GM21717 (cell line): ENCODE measurements at regions not wholly inside any gene's neighbourhood (a gene's known extent, or its start where the extent isn't known, plus 50 kb on each side); places are given as distances from the start of the nearest gene placed in this dataset.

ENCODE experiments used
- ATAC-seq: cut with Tn5 transposase; IDR thresholded peaks from one replicate; pipeline ENCODE4 v1.9.1; 2021; ENCODE audit warnings: mild to moderate bottlenecking, moderate library complexity; ENCODE audit not compliant: unreplicated experiment

DNA sequence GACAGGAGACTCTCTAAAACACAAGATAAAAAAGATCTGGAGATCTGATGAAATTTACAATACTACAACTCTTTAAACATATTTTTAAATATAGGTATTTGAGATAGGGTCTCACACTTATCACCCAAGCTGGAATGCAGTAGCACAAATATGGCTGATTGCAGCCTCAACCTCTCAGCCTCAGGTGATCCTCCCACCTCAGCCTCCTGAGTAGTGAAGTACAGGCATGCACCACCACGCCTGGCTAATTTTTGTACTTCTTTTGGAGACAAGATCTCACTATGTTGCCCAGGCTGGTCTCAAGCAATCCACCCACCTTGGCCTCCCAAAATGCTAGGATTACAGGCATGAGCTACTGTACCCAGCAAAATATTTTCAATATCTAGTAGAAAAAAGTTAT, 170.0 kb upstream of the NR5A2 start:
- ATAC-seq = no peak

DNA sequence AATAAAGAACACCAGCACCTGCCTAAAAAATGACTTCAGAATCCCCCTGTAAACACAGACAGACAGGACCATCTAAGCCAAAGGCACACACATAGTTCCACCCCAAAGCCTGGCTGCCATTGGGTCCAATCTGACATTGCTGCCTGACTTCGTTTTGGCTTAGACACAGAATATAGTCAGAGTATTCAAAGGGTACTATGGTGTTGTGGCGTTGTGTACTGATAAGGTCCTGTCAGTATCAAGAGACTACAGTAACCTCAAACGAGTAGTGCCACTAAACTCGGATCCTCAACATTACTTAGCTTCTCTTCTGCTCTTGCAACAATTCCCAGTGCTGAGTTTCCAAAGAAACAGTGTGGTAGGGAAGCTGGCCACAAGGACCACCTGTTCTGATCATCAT, 169.3 kb upstream of the NR5A2 start:
- ATAC-seq = no peak

DNA sequence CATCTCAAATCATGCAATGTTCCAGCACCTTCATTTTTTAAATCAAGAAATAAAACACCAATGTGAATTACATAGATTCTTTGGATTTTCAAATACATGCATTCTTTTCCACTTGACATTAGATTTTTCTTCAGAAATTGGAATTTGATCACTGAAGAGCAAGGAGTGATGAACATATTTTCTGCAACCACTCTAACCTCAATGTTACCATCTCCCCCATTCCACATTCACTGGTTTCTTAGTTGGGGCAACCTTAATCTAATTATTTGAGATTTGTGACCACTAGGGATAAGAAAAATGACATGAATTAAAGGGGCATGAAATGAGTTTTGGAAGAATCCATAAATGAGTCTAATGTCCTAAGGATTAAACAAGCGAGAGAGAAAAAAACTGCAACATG, 168.7 kb upstream of the NR5A2 start:
- ATAC-seq = no peak

DNA sequence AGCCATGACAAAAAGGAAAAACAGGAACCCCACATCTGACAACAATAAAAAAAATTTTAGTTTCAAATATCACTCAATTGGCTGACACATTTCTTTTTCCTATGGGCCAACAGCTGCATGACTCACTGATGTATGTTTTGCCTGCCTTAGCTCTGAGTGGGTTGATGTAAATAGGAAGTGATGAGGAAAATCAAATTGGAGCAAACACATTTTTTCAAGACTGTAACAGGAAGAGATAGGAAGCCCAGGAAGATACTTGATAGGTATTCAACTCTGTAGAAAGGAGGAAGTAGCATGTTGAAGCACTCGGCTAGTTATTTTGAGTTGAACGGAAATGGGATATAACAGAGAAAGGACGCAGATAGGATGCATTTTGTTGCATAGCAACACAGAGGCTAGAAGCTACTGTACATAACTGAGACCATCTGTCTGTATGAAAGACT, 168.0 kb upstream of the NR5A2 start:
- ATAC-seq = no peak

DNA sequence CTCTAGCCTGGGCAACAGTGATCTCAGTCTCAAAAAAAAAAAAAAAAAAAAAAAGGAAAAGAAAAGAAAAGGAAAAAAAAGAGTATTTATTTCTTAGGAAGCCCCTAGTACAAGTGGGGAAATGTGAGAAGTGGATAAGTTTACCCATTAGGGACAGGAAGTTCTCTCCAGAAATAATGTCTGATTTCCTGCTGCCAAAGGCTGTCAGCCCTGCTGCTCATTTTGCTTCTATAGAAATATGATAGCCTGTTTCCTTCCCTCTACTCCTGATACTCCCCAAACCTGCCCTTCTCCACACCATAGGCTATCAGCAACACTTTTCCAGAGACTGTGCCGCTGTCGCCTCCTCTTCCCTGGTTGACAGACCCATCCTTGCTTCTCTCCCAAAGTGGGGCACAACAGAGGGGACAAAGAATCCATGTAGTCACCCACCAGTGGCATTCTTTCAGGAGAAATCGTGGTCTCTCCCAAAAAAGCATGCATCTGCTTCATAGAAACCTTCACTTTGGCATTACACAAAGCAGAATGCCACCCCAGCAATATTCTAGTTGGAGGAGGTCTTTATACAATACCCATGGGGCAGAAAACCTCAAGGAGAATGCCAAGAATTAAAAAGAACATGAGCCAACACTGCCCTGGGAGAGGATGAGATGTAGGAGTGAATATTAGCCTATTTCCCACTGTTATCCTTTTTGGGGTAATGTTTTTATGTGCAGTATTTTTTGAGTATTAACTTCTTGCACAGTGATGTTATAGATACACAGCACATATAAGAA, 166.3 kb upstream of the NR5A2 start:
- ATAC-seq = no peak

DNA sequence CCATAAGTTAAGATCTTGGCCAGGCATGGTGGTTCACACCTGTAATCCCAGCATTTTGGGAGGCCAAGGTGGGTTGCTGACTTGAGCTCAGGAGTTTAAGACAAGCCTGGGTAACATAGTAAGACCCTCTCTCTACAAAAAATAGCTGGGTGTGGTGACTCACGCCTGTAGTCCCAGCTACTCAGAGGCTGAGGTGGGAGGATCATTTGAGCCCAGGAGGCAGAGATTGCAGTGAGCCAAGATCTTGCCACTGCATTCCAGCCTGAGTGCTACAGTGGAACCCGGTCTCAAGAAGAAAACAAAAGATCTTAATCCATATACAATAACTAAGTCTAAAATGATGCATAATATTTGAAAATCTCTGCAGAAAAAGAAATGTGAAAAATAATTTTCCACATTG, 165.5 kb upstream of the NR5A2 start:
- no peak for ATAC-seq

DNA sequence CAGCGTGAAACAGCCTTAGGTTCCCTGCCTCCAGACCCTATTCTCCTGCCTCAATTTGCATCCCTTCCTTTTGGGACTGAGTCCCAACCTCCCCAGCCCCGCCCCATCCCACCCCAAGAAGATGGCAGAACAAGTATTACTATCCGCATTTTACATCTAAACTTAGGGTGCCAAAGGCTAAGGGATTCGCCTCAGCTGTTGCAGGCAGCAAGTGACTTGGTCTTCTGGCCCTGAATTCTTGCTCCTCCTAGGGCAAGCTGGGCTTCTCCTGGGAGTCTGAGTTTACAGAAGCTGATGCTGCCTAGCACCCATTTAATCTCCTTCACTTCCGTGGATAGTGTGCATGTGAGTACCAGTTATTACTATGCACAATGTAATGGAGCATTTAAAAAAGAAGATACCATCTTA, 161.3 kb upstream of the NR5A2 start:
- ATAC-seq = no peak

DNA sequence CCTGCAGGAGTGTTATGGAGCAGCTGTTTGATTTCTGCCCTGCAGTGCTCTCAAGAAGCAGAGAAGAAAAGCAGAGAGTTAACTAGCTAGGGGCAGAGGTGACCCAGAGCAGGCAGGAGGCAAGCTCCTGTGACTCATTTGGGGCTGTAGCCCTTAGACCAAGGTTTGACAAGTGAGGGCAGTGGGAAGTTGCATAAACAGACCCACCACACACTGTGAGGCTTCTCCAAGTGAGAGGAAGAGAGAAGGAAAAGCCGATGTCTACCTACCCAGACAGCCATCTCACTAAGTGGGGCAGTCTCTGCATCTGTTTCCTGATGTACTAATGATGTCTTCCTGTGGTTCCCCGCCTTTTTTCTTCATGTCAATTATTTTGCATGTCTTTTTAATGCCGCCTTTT, 159.9 kb upstream of the NR5A2 start:
- no peak for ATAC-seq

DNA sequence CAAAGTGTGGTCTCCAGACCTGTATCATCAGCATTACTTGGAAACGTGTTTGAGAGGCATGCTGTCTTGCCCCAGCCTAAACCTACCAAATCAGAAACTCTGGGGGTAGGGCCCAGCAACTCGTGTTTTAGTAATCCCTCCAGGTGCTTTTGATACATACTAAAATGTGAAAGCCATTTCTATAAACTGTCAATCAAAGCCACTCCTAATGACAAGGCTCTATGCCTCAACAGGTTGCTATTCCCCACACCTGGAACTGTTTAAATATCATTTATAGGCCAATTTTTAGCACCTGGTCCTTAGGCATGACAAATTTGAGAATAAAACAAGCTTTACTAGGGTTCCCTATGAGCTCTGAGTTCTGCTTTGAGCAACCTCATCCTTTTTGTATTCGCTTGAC, 158.7 kb upstream of the NR5A2 start:
- no peak for ATAC-seq

DNA sequence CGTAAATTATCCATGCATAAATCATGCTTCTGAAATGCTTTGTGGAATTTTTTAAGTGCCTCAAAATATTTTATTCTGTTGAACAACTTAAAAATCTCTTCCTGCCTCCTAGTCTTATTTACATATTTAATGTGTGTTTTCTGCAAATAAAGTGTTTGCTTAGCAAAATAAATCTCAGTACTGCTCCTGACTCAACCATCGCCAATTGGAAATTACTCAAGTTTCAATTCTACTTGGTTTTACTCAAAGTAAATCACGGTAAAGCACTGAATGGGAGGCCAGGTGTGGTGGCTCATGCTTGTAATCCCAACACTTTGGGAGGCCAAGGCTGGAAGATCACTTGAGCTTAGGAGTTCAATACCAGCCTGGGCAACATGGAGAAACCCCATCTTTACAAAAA, 152.2 kb upstream of the NR5A2 start:
- no peak for ATAC-seq

DNA sequence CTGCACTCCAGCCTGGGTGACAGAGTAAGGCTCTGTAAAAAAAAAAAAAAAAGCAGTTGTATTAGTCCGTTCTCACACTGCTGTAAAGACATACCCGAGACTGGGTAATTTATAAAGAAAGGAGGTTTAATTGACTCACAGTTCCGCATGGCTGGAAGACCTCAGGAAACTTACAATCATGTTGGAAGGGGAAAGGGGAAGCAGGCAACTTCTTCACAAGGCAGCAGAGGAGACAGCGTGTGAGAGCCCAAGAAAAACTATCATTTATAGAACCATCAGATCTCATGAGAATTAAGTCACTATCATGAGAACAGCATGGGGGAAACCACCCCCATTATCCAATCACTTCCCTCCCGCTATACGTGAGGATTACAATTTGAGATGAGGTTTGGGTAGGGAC, 151.7 kb upstream of the NR5A2 start:
- no peak for ATAC-seq

DNA sequence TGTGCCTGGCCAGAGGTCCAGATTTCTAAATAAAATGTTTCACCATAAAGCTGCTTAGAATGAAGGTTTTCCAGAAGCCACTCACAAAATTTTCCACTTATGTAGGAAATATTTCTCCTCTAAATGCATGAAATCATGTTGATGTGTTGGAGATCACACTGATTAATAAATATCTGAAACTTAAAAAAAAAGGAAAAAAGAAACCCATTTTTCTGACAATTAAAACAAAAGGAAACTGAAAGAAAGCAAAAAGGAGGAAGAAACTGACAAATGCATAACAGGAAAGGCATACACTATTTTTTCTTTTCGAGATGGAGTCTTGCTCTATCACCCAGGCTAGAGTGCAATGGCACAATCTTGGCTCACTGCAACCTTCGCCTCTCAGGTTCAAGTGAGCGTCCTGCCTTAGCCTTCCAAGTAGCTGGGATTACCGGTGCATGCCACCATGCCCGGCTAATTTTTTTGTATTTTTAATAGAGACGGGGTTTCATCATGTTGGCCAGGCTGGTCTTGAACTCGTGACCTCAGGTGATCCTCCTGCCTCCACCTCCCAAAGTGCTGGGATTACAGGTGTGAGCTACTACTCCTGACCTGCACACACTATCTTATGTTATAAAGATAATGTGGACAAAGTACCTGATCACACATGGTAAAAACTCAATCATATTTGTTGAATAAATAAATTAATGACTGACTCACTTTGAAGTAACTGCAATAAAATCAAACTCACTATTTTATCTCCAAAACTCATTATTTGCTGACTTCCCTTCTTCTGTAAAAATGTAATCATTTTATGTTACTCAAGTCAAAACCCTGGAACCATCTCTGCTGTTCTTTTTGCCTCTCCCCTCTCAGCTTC, 149.8 kb upstream of the NR5A2 start:
- no peak for ATAC-seq

DNA sequence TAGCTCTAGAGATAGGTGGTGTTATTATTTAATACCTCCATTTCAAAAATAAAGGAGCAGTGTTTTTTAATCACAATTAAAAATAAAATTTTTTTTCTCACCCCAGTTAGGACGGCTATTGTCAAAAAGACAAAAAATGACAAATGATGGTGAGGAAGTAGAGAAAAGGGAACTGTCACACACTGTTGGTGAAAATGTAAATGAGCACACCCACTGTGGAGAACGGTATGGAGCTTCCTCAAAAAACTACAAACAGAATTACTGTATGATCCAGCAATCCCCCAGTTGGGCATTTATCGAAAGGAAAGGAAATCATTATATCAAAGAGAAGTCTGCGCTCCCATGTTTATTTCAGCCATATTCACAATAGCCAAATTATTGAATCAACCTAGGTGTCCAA, 148.7 kb upstream of the NR5A2 start:
- ATAC-seq = no peak

DNA sequence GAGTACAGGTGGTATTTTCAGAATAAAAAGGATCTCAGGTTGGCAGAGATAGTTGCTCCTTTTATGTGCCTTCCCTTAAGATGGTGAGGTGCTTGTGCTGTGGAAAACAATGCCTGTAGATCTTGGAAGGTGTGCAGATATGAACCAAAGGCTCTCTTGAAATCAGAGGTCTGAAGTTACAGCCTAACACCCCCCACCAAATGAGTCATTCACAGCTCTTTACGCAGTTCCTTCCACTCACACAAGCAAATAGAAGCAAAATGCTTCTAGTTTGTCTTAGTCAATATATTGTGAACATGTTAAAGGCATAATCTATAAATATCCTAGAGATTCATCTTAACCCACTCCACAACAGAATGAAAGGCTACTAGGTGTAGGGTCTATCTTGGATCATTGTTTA, 128.9 kb upstream of the NR5A2 start:
- ATAC-seq = no peak

DNA sequence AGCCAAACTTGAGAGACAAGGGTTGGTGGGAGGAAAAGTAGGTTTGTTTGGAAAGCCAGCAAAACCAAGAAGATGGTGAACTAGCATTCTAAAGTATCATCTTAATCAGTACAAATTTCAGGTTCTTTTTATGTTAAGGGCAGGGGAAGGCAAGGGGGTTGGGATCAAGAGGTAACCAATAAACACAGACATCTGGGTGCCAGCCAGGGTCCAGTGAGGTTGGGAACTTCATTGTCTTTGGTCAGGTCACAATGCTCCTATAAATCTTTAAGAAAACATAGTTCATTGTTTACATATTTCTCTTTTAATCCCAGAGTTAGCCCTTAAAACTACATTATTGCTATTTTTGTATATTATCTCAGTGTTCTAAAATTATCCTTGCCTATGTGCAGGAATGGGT, 126.2 kb upstream of the NR5A2 start:
- no peak for ATAC-seq

DNA sequence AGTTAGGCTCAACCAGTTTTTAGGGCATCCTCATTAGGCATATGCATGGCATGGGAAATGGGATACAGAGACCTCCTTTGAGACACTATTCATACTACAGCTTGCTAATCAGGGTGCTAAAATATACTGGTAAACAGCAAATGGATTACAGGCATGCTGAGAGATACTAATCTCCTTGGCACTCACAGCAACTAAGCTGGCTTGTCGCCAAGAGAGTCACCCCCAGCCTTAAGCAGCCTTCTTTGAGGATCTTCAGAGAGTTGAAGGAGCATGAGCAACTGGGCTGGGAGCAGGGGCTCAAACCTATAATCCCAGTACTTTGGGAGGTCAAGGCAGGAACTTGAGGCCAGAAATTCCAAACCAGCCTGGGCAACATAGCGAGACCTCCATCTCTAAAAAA, 120.1 kb upstream of the NR5A2 start:
- ATAC-seq = no peak

DNA sequence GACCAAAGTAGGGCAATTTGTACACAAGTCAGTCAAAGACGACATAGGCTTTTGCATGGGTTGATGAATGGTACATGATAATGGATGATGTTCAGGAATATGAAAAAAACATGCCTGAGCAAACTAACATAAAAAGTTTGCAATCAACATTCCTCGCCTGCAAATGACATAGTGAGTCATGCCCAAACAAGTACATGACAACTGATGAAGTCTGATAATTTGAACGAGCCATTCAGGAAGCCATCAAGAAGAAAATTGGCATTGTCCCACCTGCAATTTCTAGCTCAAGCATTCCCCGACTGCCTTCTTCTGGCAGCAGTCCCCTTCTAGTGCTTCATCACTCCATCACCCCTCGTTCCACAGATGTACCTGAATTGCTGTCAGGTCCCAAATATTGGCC, 118.4 kb upstream of the NR5A2 start:
- ATAC-seq = no peak

DNA sequence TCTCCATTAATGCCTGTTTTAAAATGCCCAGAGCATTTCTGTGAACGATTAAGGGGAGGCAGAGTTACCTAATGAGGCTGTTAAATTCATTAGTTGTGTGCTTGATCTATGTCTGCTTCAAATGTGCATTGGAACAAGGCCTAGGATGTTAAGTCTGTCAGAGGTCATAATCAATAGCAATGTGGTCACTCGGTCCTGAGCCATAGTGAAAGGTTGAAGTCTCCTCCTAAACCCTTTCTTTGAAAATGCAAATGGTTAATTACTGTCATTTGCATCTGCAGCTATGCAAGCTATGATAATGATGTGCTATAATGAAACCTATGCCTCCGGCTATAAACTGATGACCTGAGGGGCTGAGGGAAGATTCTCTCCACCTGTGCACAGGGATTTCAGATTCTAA, 114.2 kb upstream of the NR5A2 start:
- ATAC-seq = no peak

DNA sequence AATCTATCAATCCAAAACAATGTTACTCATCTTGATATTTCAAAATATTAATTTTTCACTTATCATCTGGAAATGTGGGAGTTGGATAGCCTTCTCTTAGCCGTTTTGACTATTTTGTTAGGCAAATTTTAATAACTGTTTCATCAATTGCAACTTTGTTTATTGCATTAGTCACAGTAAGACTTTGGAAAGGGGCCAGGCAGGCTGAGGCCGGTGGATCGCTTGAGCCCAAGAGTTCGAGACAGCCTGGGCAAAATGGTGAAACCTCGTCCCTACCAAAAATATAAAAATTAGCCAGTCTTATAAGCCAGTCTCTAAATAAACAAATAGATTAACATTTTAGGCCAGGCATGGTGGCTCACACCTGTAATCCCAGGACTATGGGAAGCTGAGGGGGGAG, 113.0 kb upstream of the NR5A2 start:
- no peak for ATAC-seq

DNA sequence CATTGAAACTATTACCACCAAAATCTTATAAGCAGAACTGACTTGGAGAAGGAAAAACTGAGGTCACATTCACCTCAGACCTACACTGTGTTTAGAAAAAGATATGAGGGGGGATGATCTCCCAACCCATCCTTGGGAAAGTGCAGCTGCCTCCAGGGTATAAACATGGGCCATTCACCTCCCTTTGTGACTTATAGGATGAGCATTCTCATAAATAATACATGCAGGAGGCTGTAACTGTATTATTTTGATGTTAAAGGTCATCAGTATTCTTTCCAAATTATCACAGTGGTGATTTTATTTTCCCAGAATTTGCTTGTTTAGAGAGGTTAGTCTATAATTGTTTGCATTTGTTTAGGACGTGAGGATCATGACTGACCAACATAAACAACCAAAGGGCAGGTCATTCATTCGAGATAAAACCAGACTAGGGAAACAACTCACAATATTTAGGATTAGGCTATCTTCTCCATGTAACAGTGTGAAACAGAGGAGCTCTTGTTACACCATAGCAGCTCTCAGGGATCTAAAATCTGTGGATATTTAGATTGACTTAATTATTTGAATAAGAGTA, 109.2 kb upstream of the NR5A2 start:
- no peak for ATAC-seq

DNA sequence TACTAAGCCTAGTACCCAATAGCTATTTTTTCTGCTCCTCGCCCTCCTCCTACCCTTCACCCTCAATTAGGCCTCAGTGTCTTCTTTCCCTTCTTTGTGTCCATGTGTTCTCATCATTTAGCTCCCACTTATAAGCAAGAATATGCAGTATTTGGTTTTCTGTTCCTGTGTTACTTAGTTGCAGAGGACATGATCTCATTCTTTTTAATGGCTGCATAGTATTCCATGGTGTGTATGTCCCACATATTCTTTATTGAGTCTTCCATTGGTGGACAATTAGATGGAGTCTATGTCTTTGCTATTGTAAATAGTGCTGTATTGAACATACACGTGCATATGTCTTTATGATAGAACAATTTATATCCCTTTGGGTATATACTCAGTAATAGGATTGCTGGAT, 106.9 kb upstream of the NR5A2 start:
- no peak for ATAC-seq

DNA sequence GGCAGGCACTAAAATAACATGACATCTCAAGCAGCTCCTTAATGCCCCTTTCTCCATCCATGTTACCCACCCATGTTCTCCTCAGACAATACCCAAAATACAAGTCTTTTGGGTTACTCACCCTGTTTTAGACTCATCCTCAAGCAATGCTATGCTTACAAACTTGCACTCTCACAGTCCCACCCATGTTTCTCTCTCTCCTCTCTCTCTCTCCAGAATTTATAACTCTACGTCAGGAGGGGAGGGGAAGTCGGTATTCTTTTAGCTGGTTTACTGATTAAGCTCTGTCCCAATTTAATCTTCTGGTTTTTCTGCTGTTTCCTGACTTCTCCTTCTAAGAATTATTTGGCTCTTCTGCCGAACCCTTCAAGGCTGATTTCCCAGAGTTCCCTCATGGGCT, 98.0 kb upstream of the NR5A2 start:
- no peak for ATAC-seq
